ENCODE measurements at regions not wholly inside any gene's neighbourhood (a gene's known extent, or its start where the extent isn't known, plus 50 kb on each side); places are given as distances from the start of the nearest gene placed in this dataset.

- TF ChIP-seq SMC3 (conservative IDR thresholded peaks at IDR 0.05; ENCODE audit: poor library complexity) (no peak), CTCF (IDR thresholded peaks at IDR 0.05; ENCODE audit: poor library complexity, severe bottlenecking) (no peak), RAD21 (conservative IDR thresholded peaks at IDR 0.05) (no peak), POLR2AphosphoS5 (IDR thresholded peaks at IDR 0.05) (no peak), EP300 (conservative IDR thresholded peaks at IDR 0.05; ENCODE audit: poor library complexity, severe bottlenecking) (no peak)
Observed at GRCh38 chr6:26230351-26230750, 134.6 kb upstream of the BTN3A2 start.
